ENCODE measurements at regions not wholly inside any gene's neighbourhood (a gene's known extent, or its start where the extent isn't known, plus 50 kb on each side); places are given as distances from the start of the nearest gene placed in this dataset.

DNA sequence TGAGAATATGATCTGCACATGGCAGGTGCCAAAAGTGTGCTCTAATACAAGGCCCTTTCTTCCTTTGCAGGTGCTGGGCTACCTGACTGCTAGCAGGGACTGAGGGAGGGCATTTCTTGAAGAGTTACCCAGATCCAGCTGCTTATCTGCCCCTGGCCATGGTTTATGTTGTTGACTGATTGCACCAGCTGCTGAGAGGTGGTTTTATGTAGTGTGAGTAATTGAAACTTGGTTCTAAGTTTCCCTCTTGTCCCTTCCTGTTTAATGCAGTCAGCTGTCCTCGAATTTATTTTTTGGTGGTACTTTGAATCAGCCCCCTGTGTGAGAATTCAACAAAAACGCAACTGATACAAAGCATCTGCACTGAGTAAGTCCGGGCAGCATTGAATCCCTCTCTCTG is 288.3 kb upstream of the C2CD4B start:
- Histone ChIP-seq H3K4me3 (ENCODE audit: low read length in 2 of 2) (no peak overlapping the region), H3K4me1 (ENCODE audit: control insufficient read depth, insufficient read depth, low read length) (peaks cover 45% of the 10 kb centered on the region), H3K36me3 (ENCODE audit: control insufficient read depth in 2 of 2, insufficient read depth in 2 of 2, low read length in 2 of 2) (no peaks in the 10 kb centered on the region), H3K27ac (ENCODE audit: low read length) (no peak overlapping the region), H3K9me3 (ENCODE audit: control insufficient read depth in 2 of 2, low read length in 2 of 2) (no peaks in the 10 kb centered on the region), H3K27me3 (ENCODE audit: control insufficient read depth in 1 of 2, insufficient read depth in 2 of 2, low read length in 2 of 2) (no peaks in the 10 kb centered on the region), H3K9ac (ENCODE audit: low read length in 2 of 2) (no peak overlapping the region)

DNA sequence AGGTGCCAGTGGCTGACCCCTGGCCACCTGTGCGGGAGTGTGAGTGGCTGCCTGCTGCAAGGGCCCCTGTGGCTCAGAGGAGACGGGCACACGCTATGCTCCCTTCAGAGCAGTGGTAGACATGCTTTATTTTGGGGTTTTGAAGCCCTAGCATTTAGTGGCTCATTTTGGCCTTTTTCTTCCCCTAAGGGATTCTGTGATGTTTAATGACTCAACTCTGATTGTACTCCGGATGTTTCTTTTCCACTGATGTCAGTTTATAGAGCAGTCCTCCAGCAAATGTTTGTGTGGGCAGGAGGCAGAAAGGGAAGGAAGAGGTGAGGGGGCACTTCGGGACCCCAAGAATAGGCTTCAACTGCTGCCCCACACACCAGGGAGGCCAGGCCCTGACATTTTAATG is 288.9 kb upstream of the C2CD4B start:
- H3K4me3 ChIP-seq (ENCODE audit: low read length in 2 of 2): no peak overlapping the region
- no peaks in the 10 kb centered on the region for H3K27me3 ChIP-seq (ENCODE audit: control insufficient read depth in 1 of 2, insufficient read depth in 2 of 2, low read length in 2 of 2)
- peaks cover 44% of the 10 kb centered on the region for H3K4me1 ChIP-seq (ENCODE audit: control insufficient read depth, insufficient read depth, low read length)
- H3K36me3 ChIP-seq (ENCODE audit: control insufficient read depth in 2 of 2, insufficient read depth in 2 of 2, low read length in 2 of 2): no peaks in the 10 kb centered on the region
- H3K9me3 ChIP-seq (ENCODE audit: control insufficient read depth in 2 of 2, low read length in 2 of 2): no peaks in the 10 kb centered on the region
- H3K27ac ChIP-seq (ENCODE audit: low read length): no peak overlapping the region
- no peak overlapping the region for H3K9ac ChIP-seq (ENCODE audit: low read length in 2 of 2)

DNA sequence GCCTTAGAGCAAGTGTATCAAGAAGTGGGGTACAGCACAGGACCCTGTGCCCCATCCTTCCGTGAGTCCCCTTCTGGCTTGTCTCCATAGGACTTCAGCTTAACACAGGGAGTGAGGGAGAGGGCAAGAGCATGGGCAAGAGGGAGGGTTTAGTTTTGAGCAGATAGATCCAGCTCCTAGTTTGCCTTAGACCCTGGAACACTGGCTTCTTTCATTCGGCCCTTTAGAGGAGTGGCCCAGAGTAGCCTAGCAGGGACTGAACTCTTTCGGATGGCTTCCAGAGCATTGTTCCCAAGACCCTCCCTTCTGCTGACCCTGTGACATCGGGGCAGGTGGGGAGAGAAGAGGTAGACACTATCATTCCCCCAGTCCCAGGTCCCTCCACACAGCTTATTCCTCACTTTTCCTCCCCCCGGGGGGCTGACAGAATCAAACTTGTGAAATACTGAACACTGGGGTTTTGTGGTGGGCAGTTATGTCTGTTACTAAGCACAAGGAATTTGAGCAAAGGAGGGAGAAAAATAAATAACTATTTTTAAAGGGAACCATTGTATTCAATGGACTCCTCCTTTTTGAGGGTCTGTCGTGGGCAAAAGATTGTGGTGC is 289.6 kb upstream of the C2CD4B start:
- Histone ChIP-seq H3K4me1 (ENCODE audit: control insufficient read depth, insufficient read depth, low read length) (peaks cover 40% of the 10 kb centered on the region), H3K27me3 (ENCODE audit: control insufficient read depth in 1 of 2, insufficient read depth in 2 of 2, low read length in 2 of 2) (no peaks in the 10 kb centered on the region), H3K36me3 (ENCODE audit: control insufficient read depth in 2 of 2, insufficient read depth in 2 of 2, low read length in 2 of 2) (no peaks in the 10 kb centered on the region), H3K9ac (ENCODE audit: low read length in 2 of 2) (no peak overlapping the region), H3K4me3 (ENCODE audit: low read length in 2 of 2) (no peak overlapping the region), H3K27ac (ENCODE audit: low read length) (no peak overlapping the region), H3K9me3 (ENCODE audit: control insufficient read depth in 2 of 2, low read length in 2 of 2) (no peaks in the 10 kb centered on the region)

DNA sequence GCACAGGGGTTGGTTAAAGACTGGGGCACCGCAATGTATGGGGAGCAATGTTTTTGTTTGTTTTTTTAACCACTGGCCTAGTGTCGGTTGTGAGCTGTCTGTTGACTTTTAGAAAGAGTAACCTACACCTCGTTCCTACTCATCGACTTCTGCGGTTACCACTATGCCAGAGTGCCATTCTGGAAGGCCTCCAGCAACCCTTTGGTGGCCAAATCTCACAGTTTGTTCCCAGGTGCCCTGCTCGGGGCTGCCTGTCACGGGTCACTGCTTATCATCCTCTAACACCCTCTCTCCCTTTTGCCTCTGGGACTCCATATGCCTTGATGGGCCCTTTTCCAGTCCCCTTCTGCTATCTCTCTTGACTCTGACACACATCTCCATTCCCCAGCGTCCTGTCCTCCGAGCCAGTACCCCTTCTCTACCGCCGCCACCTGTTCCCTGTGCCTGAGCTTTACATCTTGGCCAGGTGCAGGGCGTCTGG is 290.4 kb upstream of the C2CD4B start:
- H3K4me3 ChIP-seq (ENCODE audit: low read length in 2 of 2): no peak overlapping the region
- H3K27ac ChIP-seq (ENCODE audit: low read length): peak overlapping the region; percentile 31
- no peaks in the 10 kb centered on the region for H3K9me3 ChIP-seq (ENCODE audit: control insufficient read depth in 2 of 2, low read length in 2 of 2)
- no peaks in the 10 kb centered on the region for H3K36me3 ChIP-seq (ENCODE audit: control insufficient read depth in 2 of 2, insufficient read depth in 2 of 2, low read length in 2 of 2)
- H3K9ac ChIP-seq (ENCODE audit: low read length in 2 of 2): no peak overlapping the region
- no peaks in the 10 kb centered on the region for H3K27me3 ChIP-seq (ENCODE audit: control insufficient read depth in 1 of 2, insufficient read depth in 2 of 2, low read length in 2 of 2)
- peaks cover 40% of the 10 kb centered on the region for H3K4me1 ChIP-seq (ENCODE audit: control insufficient read depth, insufficient read depth, low read length)

DNA sequence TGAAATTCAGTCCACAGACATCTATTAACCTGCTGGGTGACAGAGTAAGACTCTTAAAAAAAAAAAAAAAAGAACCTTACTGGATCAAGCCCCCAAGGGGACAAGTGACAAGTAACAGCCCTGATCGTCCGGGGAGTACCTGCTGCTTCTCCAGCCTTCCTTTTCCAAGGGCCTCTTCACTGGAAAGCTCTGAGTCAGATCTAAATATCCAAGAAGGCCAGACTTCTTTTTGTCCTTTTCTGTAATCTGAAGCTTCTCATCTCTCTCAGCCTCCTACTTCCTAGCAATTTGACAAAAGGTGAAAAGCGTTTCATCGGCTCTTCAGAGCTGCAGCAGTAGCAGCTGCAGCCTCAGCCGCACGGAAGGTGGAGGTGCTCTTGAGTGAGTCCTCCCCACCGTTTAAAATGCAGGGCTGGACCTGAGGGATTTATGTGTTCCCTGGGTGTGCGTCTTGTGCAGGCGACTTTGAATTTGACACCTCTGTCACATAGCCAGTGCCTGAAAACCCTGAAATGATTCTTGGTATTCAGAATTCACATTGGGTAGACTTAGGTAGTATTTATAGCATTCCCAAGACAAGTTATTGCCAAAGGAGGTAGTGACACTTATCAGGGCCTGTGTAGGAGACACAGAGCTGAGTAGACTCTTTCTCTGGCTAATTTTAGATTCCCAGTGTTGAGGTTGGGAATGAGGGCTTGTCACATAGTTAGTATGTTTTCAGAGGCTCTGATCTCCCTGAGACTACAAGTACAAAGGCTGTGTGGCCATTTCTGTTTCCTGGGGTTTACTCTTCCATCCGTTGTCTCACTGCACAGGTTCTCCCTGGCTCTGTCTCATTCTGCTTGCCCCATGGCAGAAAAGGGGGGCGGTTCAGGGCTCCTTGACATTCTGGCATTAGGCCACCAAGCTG is 291.2 kb upstream of the C2CD4B start:
- Histone ChIP-seq H3K4me1 (ENCODE audit: control insufficient read depth, insufficient read depth, low read length) (peaks cover 40% of the 10 kb centered on the region), H3K27ac (ENCODE audit: low read length) (peak overlapping the region; percentile 69)

DNA sequence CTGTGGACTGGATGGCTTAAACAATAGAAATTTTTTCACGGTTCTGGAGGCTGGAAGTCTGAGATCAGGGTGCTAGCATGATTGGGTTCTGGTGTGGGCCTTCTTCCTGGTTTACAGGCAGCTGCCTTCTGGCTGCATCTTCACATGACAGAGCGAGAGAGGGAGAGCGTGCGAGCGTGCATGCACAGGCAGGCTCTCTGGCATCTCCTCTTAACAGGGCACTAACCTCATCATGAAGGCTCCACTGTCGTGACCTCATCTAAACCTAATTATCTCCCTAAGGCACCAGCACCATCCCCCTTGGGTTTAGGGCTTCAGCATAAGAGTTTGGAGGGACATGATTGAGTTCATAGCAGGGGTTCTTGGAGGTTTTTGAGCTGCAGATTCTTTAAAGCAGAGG is 292.0 kb upstream of the C2CD4B start:
- H3K27me3 ChIP-seq (ENCODE audit: control insufficient read depth in 1 of 2, insufficient read depth in 2 of 2, low read length in 2 of 2): no peaks in the 10 kb centered on the region
- H3K4me1 ChIP-seq (ENCODE audit: control insufficient read depth, insufficient read depth, low read length): peaks cover 40% of the 10 kb centered on the region
- H3K9ac ChIP-seq (ENCODE audit: low read length in 2 of 2): no peak overlapping the region
- H3K9me3 ChIP-seq (ENCODE audit: control insufficient read depth in 2 of 2, low read length in 2 of 2): no peaks in the 10 kb centered on the region
- H3K4me3 ChIP-seq (ENCODE audit: low read length in 2 of 2): no peak overlapping the region
- no peaks in the 10 kb centered on the region for H3K36me3 ChIP-seq (ENCODE audit: control insufficient read depth in 2 of 2, insufficient read depth in 2 of 2, low read length in 2 of 2)
- H3K27ac ChIP-seq (ENCODE audit: low read length): peak overlapping the region; percentile 69

More for the DNA sequence above, 291.2 kb upstream of the C2CD4B start:
- Histone ChIP-seq H3K4me3 (ENCODE audit: low read length in 2 of 2) (no peak overlapping the region), H3K9me3 (ENCODE audit: control insufficient read depth in 2 of 2, low read length in 2 of 2) (no peaks in the 10 kb centered on the region), H3K27me3 (ENCODE audit: control insufficient read depth in 1 of 2, insufficient read depth in 2 of 2, low read length in 2 of 2) (no peaks in the 10 kb centered on the region), H3K36me3 (ENCODE audit: control insufficient read depth in 2 of 2, insufficient read depth in 2 of 2, low read length in 2 of 2) (no peaks in the 10 kb centered on the region), H3K9ac (ENCODE audit: low read length in 2 of 2) (no peak overlapping the region)

DNA sequence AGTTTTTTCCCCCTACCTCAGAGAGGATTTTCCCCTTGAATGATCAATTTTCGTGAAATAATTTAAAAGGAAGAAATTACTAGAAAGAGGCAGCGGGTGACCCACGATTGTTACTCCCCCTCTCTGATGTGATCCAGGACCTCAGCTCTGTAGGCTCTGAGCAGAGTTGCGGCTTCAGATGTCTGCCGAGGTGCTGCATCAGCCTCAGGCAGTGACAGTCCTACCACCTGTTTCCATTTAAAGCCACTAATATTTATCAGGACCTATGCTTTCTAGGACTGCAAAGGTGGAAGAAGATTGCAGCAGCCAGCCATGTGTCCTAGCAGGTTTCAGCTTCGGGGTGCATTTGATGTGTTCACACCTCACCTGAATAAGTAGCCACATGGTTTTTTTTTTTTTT is 294.8 kb upstream of the C2CD4B start:
- H3K27ac ChIP-seq (ENCODE audit: low read length): no peak overlapping the region
- H3K4me1 ChIP-seq (ENCODE audit: control insufficient read depth, insufficient read depth, low read length): peaks cover 33% of the 10 kb centered on the region
- no peaks in the 10 kb centered on the region for H3K36me3 ChIP-seq (ENCODE audit: control insufficient read depth in 2 of 2, insufficient read depth in 2 of 2, low read length in 2 of 2)
- no peaks in the 10 kb centered on the region for H3K27me3 ChIP-seq (ENCODE audit: control insufficient read depth in 1 of 2, insufficient read depth in 2 of 2, low read length in 2 of 2)
- H3K9ac ChIP-seq (ENCODE audit: low read length in 2 of 2): no peak overlapping the region
- no peaks in the 10 kb centered on the region for H3K9me3 ChIP-seq (ENCODE audit: control insufficient read depth in 2 of 2, low read length in 2 of 2)
- H3K4me3 ChIP-seq (ENCODE audit: low read length in 2 of 2): no peak overlapping the region

DNA sequence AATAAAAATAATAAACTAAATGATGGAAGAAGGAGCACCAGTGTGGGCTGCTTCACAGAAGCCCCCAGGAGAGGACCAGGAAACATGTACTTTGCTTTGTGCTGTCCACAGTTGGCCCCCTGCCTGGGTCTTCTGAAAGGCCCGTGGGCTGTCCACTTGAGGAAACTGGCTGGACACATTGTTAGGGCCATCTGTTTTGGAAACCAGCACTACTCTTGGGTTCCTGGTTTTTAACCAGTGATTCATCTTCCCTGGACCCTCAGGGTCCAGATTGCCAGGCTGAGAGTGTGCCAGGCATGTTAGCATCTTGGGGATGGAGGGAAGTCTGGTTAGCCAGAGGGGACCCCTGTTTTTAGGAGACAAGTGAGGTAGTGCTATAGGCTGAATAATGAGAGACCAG is 297.2 kb upstream of the C2CD4B start:
- Histone ChIP-seq H3K27ac (ENCODE audit: low read length) (no peak overlapping the region), H3K4me3 (ENCODE audit: low read length in 2 of 2) (no peak overlapping the region), H3K4me1 (ENCODE audit: control insufficient read depth, insufficient read depth, low read length) (peaks cover 13% of the 10 kb centered on the region), H3K36me3 (ENCODE audit: control insufficient read depth in 2 of 2, insufficient read depth in 2 of 2, low read length in 2 of 2) (no peaks in the 10 kb centered on the region), H3K9ac (ENCODE audit: low read length in 2 of 2) (no peak overlapping the region), H3K27me3 (ENCODE audit: control insufficient read depth in 1 of 2, insufficient read depth in 2 of 2, low read length in 2 of 2) (no peaks in the 10 kb centered on the region), H3K9me3 (ENCODE audit: control insufficient read depth in 2 of 2, low read length in 2 of 2) (no peaks in the 10 kb centered on the region)

DNA sequence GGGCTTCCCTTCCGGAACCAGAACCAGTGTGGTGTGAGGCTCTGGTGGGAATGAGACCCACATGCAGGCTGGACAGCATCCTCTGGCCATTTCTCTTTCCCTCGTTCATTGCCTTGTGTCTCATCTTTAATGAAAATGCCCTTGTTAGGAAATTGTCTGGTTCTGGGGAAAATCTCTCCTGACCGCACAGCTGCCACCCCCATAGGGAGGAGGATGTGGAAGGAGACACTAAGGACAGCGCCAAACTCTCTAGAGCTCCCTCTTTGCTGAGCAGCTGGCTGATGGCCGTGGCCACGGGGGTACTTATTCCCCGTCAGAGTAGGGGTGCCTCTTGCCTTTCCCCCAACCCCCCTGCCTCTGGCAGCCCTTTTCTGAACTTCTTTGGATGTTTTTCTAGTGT is 297.6 kb upstream of the C2CD4B start:
- no peak overlapping the region for H3K4me3 ChIP-seq (ENCODE audit: low read length in 2 of 2)
- H3K9me3 ChIP-seq (ENCODE audit: control insufficient read depth in 2 of 2, low read length in 2 of 2): no peaks in the 10 kb centered on the region
- no peaks in the 10 kb centered on the region for H3K27me3 ChIP-seq (ENCODE audit: control insufficient read depth in 1 of 2, insufficient read depth in 2 of 2, low read length in 2 of 2)
- H3K36me3 ChIP-seq (ENCODE audit: control insufficient read depth in 2 of 2, insufficient read depth in 2 of 2, low read length in 2 of 2): no peaks in the 10 kb centered on the region
- no peak overlapping the region for H3K9ac ChIP-seq (ENCODE audit: low read length in 2 of 2)
- H3K27ac ChIP-seq (ENCODE audit: low read length): no peak overlapping the region
- H3K4me1 ChIP-seq (ENCODE audit: control insufficient read depth, insufficient read depth, low read length): peaks cover 9% of the 10 kb centered on the region

DNA sequence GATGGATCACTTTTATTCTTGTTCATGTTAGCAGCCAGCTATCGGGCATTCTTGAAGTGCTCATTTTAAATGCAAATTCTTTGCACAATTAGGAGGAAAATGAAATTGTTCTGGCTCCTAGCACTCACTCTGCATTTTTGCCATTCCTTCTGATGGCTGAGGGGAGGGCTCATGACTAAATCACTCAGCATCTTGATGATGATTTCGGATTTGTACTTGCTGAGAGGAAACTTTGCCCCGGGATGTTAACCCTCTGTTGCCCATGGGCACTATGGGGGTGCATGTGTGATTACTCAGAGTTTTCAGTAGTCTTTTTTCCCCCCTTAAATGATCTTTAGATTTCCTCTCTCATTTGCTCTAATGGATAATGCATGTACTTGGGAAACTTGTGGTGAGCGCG is 299.6 kb upstream of the C2CD4B start:
- Histone ChIP-seq H3K9ac (ENCODE audit: low read length in 2 of 2) (no peak overlapping the region), H3K27me3 (ENCODE audit: control insufficient read depth in 1 of 2, insufficient read depth in 2 of 2, low read length in 2 of 2) (no peaks in the 10 kb centered on the region), H3K27ac (ENCODE audit: low read length) (no peak overlapping the region), H3K36me3 (ENCODE audit: control insufficient read depth in 2 of 2, insufficient read depth in 2 of 2, low read length in 2 of 2) (no peaks in the 10 kb centered on the region), H3K4me1 (ENCODE audit: control insufficient read depth, insufficient read depth, low read length) (peaks cover 17% of the 10 kb centered on the region), H3K9me3 (ENCODE audit: control insufficient read depth in 2 of 2, low read length in 2 of 2) (no peaks in the 10 kb centered on the region), H3K4me3 (ENCODE audit: low read length in 2 of 2) (no peak overlapping the region)

DNA sequence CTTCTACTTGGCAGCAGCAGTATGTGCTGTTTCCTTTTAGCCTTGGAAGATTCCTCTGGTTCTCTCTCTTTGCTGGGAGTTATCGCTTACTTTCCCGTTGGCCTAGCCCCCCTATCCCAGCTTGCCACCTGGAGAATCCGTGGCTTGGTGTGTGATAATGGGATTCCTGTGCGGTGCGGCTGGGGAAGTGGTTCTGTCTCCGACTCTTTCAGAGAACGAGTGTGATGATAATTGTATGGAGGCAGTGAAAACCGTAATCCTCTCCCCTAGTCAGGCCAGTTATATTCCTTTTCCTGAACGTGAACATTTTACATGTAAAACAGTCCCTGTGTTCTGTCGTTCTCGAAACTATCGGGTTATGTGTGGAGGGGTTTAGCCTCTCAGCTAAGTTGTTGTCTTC is 300.1 kb upstream of the C2CD4B start:
- no peak overlapping the region for H3K27ac ChIP-seq (ENCODE audit: low read length)
- no peaks in the 10 kb centered on the region for H3K9me3 ChIP-seq (ENCODE audit: control insufficient read depth in 2 of 2, low read length in 2 of 2)
- no peak overlapping the region for H3K9ac ChIP-seq (ENCODE audit: low read length in 2 of 2)

More for the DNA sequence above, 300.1 kb upstream of the C2CD4B start:
- no peak overlapping the region for H3K4me3 ChIP-seq (ENCODE audit: low read length in 2 of 2)
- no peaks in the 10 kb centered on the region for H3K27me3 ChIP-seq (ENCODE audit: control insufficient read depth in 1 of 2, insufficient read depth in 2 of 2, low read length in 2 of 2)
- no peaks in the 10 kb centered on the region for H3K36me3 ChIP-seq (ENCODE audit: control insufficient read depth in 2 of 2, insufficient read depth in 2 of 2, low read length in 2 of 2)
- H3K4me1 ChIP-seq (ENCODE audit: control insufficient read depth, insufficient read depth, low read length): peaks cover 22% of the 10 kb centered on the region

Data from stomach smooth muscle (tissue), 2 donors.